ENCODE measurements at regions not wholly inside any gene's neighbourhood (a gene's known extent, or its start where the extent isn't known, plus 50 kb on each side); places are given as distances from the start of the nearest gene placed in this dataset.

DNA sequence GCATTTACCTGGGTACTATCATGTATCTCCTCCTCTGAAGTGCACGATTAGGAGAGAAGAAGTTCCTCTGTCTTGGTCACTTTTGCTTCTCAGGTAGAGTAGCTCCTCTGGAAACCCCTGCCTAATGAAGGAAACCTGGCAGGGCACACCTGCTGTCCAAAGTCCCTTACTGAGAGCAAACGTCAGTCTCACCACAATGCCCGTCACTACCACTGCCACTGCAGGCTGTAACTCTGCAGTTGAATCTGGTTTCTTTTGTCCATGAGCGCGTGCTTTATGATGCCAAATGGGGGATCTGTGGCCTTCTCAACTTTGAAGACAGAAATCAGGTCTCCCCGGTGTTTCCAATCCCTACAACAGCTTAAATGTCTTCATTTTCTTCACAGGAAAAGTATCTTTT, 1068.6 kb downstream of the BCL11B start:
- TF ChIP-seq POLR2A (IDR thresholded peaks at IDR 0.05; ENCODE audit: low read depth, low read length), result no peak
- no peak for TF ChIP-seq EZH2 (IDR thresholded peaks at IDR 0.05; ENCODE audit: borderline replicate concordance, low read depth, low read length, severe bottlenecking)
- no peak for TF ChIP-seq FOS (IDR thresholded peaks at IDR 0.05; ENCODE audit: borderline replicate concordance, insufficient read depth, low read length)
- no peak for TF ChIP-seq MYC (IDR thresholded peaks at IDR 0.05; ENCODE audit: low read depth, low read length)
- TF ChIP-seq, protein P1, sequence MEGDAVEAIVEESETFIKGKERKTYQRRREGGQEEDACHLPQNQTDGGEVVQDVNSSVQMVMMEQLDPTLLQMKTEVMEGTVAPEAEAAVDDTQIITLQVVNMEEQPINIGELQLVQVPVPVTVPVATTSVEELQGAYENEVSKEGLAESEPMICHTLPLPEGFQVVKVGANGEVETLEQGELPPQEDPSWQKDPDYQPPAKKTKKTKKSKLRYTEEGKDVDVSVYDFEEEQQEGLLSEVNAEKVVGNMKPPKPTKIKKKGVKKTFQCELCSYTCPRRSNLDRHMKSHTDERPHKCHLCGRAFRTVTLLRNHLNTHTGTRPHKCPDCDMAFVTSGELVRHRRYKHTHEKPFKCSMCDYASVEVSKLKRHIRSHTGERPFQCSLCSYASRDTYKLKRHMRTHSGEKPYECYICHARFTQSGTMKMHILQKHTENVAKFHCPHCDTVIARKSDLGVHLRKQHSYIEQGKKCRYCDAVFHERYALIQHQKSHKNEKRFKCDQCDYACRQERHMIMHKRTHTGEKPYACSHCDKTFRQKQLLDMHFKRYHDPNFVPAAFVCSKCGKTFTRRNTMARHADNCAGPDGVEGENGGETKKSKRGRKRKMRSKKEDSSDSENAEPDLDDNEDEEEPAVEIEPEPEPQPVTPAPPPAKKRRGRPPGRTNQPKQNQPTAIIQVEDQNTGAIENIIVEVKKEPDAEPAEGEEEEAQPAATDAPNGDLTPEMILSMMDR (IDR thresholded peaks at IDR 0.05; ENCODE audit: extremely low read depth in 1 of 2, insufficient read depth in 1 of 2, low read depth in 1 of 2, low read length in 2 of 2), result no peak
- Histone ChIP-seq H3K36me3 (ENCODE audit: control insufficient read depth in 2 of 2, extremely low read depth in 1 of 2, insufficient read depth in 2 of 2, low read length in 2 of 2) (no peaks in the 10 kb centered on the region), H3K27me3 (ENCODE audit: control insufficient read depth in 2 of 2, insufficient read depth in 2 of 2, low read length in 2 of 2) (no peaks in the 10 kb centered on the region), H2AFZ (ENCODE audit: low read depth, low read length) (no peak overlapping the region), H3K27ac (ENCODE audit: insufficient read depth, low read depth, low read length) (no peak overlapping the region), H3K4me2 (ENCODE audit: insufficient read depth, low read length) (no peak overlapping the region), H4K20me1 (replicated peaks; ENCODE audit: control insufficient read depth, extremely low read depth, insufficient read depth, low read length) (no peaks in the 10 kb centered on the region), H3K9me1 (replicated peaks; ENCODE audit: control insufficient read depth, extremely low read depth, insufficient read depth, low read length) (no peaks in the 10 kb centered on the region), H3K4me3 (replicated peaks in 1 of 3; ENCODE audit: insufficient read depth in 1 of 3, low read depth in 1 of 3, low read length in 3 of 3) (no peak overlapping the region), H3K79me2 (ENCODE audit: control insufficient read depth, insufficient read depth, low read length) (no peaks in the 10 kb centered on the region), H3K9me3 (replicated peaks; ENCODE audit: control insufficient read depth, insufficient read depth, low read length) (peaks cover 11% of the 10 kb centered on the region), H3K9ac (replicated peaks; ENCODE audit: extremely low read depth, insufficient read depth, low read length) (no peak overlapping the region), H3K4me1 (ENCODE audit: control insufficient read depth, extremely low read depth, insufficient read depth, low read length) (no peaks in the 10 kb centered on the region)
- no peak for FAIRE-seq
- DNase-seq (ENCODE audit: low read depth, low spot score), result no peak
- no TSS peak for BruUV-seq (replicated peaks)
- ChIA-PET POLR2A (no interaction called here), CTCF (no interaction called here)
- intact Hi-C loops (cut with micrococcal nuclease) (no loop called here), dilution Hi-C loops (cut with MboI; ENCODE audit: extremely low pct_ligation_motif_present, low sequenced_read_pairs) (no loop called here)

DNA sequence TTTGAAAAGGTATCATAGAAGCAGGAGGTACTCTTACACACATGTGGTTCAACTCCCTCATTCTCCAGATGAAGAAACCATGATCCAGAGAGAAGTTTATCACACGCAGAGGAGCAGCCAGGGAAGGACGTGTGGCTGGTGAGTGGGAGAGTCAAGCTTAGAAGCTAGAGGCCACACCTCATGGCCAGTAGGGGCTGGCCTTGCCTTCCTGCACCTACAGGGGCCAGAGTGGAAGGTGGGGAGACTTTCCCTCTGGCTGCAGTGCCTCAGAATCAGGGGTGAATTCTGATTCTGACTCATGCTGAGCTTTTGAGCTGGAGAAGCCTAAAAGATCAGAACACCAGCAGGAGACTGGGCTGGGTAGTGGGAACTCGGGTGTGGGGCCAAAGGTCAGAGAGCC, 1067.9 kb downstream of the BCL11B start:
- Histone ChIP-seq H3K4me1 (ENCODE audit: control insufficient read depth, extremely low read depth, insufficient read depth, low read length) (no peaks in the 10 kb centered on the region), H3K4me3 (replicated peaks in 1 of 3; ENCODE audit: insufficient read depth in 1 of 3, low read depth in 1 of 3, low read length in 3 of 3) (no peak overlapping the region), H4K20me1 (replicated peaks; ENCODE audit: control insufficient read depth, extremely low read depth, insufficient read depth, low read length) (no peaks in the 10 kb centered on the region), H2AFZ (ENCODE audit: low read depth, low read length) (no peak overlapping the region), H3K4me2 (ENCODE audit: insufficient read depth, low read length) (no peak overlapping the region), H3K9me3 (replicated peaks; ENCODE audit: control insufficient read depth, insufficient read depth, low read length) (peaks cover 11% of the 10 kb centered on the region), H3K9me1 (replicated peaks; ENCODE audit: control insufficient read depth, extremely low read depth, insufficient read depth, low read length) (no peaks in the 10 kb centered on the region), H3K27ac (ENCODE audit: insufficient read depth, low read depth, low read length) (no peak overlapping the region), H3K36me3 (ENCODE audit: control insufficient read depth in 2 of 2, extremely low read depth in 1 of 2, insufficient read depth in 2 of 2, low read length in 2 of 2) (no peaks in the 10 kb centered on the region), H3K27me3 (ENCODE audit: control insufficient read depth in 2 of 2, insufficient read depth in 2 of 2, low read length in 2 of 2) (no peaks in the 10 kb centered on the region), H3K79me2 (ENCODE audit: control insufficient read depth, insufficient read depth, low read length) (no peaks in the 10 kb centered on the region), H3K9ac (replicated peaks; ENCODE audit: extremely low read depth, insufficient read depth, low read length) (no peak overlapping the region)
- ChIA-PET CTCF (no interaction called here), POLR2A (no interaction called here)
- TF ChIP-seq GATA2 (IDR thresholded peaks at IDR 0.05; ENCODE audit: insufficient read depth, insufficient read length, low read depth, low read length), result no peak
- no peak for TF ChIP-seq MAX (IDR thresholded peaks at IDR 0.05; ENCODE audit: insufficient read depth, insufficient read length)
- TF ChIP-seq FOS (IDR thresholded peaks at IDR 0.05; ENCODE audit: borderline replicate concordance, insufficient read depth, low read length), result no peak
- no peak for TF ChIP-seq EZH2 (IDR thresholded peaks at IDR 0.05; ENCODE audit: borderline replicate concordance, low read depth, low read length, severe bottlenecking)
- TF ChIP-seq JUN (IDR thresholded peaks at IDR 0.05; ENCODE audit: borderline replicate concordance, insufficient read depth, insufficient read length, low read depth), result no peak
- TF ChIP-seq POLR2A (IDR thresholded peaks at IDR 0.05; ENCODE audit: low read depth, low read length), result no peak
- TF ChIP-seq, protein P1 (IDR thresholded peaks at IDR 0.05; ENCODE audit: extremely low read depth in 1 of 2, insufficient read depth in 1 of 2, low read depth in 1 of 2, low read length in 2 of 2), result no peak
- TF ChIP-seq POLR2AphosphoS5 (IDR thresholded peaks at IDR 0.05; ENCODE audit: insufficient read depth, low read depth, low read length), result no peak
- no peak for TF ChIP-seq MYC (IDR thresholded peaks at IDR 0.05; ENCODE audit: low read depth, low read length)
- intact Hi-C loops (cut with micrococcal nuclease), result no loop called here
- FAIRE-seq (no peak), DNase-seq (ENCODE audit: low read depth, low spot score) (no peak)
- dilution Hi-C loops (cut with MboI; ENCODE audit: extremely low pct_ligation_motif_present, low sequenced_read_pairs), result no loop called here
- BruUV-seq (replicated peaks), result no TSS peak
